ENCODE measurements at regions not wholly inside any gene's neighbourhood (a gene's known extent, or its start where the extent isn't known, plus 50 kb on each side); places are given as distances from the start of the nearest gene placed in this dataset.

- no peak overlapping the region for H3K27ac Mint-ChIP-seq
- H3K27me3 Mint-ChIP-seq, result peaks cover 4% of the 10 kb centered on the region
- ATAC-seq (no peak), DNase-seq (no peak)
- no peaks in the 10 kb centered on the region for H3K9me3 Mint-ChIP-seq
- no peaks in the 10 kb centered on the region for H3K4me1 Mint-ChIP-seq
- no peak overlapping the region for H3K4me3 Mint-ChIP-seq
Measured at GRCh38 chr15:58235961-58236360, 97.8 kb downstream of the AQP9 start.

- peaks cover 7% of the 10 kb centered on the region for H3K27me3 Mint-ChIP-seq
- no peak overlapping the region for H3K27ac Mint-ChIP-seq
- ATAC-seq (no peak), DNase-seq (no peak)
- H3K9me3 Mint-ChIP-seq, result no peaks in the 10 kb centered on the region
- no peak overlapping the region for H3K4me3 Mint-ChIP-seq
- no peaks in the 10 kb centered on the region for H3K4me1 Mint-ChIP-seq
Measured at GRCh38 chr15:58240191-58240932, 102.2 kb downstream of the AQP9 start.

- Mint-ChIP-seq H3K27ac (peak overlapping the region in 1 of 2 donors; percentile 14), H3K4me1 (no peaks in the 10 kb centered on the region), H3K4me3 (no peak overlapping the region), H3K9me3 (no peaks in the 10 kb centered on the region), H3K27me3 (peaks cover 7% of the 10 kb centered on the region)
- DNase-seq, result no peak
- ATAC-seq, result no peak
Measured at GRCh38 chr15:58241872-58242271, 103.7 kb downstream of the AQP9 start.

GRCh38 chr15:58243070-58243469 lies 104.9 kb downstream of the AQP9 start:
- Mint-ChIP-seq H3K9me3 (no peaks in the 10 kb centered on the region), H3K4me3 (no peak overlapping the region), H3K27me3 (peaks cover 7% of the 10 kb centered on the region), H3K27ac (no peak overlapping the region), H3K4me1 (no peaks in the 10 kb centered on the region)
- ATAC-seq, result no peak
- no peak for DNase-seq

- H3K27ac Mint-ChIP-seq, result peak overlapping the region in 1 of 2 donors; percentile 34
- peaks cover 7% of the 10 kb centered on the region for H3K27me3 Mint-ChIP-seq
- no peak overlapping the region for H3K4me3 Mint-ChIP-seq
- H3K9me3 Mint-ChIP-seq, result no peaks in the 10 kb centered on the region
- peaks cover 4% of the 10 kb centered on the region for H3K4me1 Mint-ChIP-seq
- no peak for DNase-seq
- no peak for ATAC-seq
Measured at GRCh38 chr15:58244536-58244935, 106.4 kb downstream of the AQP9 start.

- Mint-ChIP-seq H3K4me3 (no peak overlapping the region), H3K9me3 (no peaks in the 10 kb centered on the region), H3K27me3 (peaks cover 7% of the 10 kb centered on the region), H3K27ac (peak overlapping the region in 1 of 2 donors; percentile 84), H3K4me1 (peaks cover 15% of the 10 kb centered on the region)
- no peak for DNase-seq
- ATAC-seq, result no peak
Measured at GRCh38 chr15:58246041-58246440, 107.9 kb downstream of the AQP9 start.

GRCh38 chr15:58247855-58248842 lies 110.0 kb downstream of the AQP9 start:
- DNase-seq (no peak), ATAC-seq (no peak)
- Mint-ChIP-seq H3K27me3 (peaks cover 2% of the 10 kb centered on the region), H3K4me1 (peaks cover 15% of the 10 kb centered on the region), H3K27ac (no peak overlapping the region), H3K4me3 (no peak overlapping the region), H3K9me3 (no peaks in the 10 kb centered on the region)

GRCh38 chr15:58249646-58250312 lies 111.6 kb downstream of the AQP9 start:
- no peak for DNase-seq
- H3K9me3 Mint-ChIP-seq, result no peaks in the 10 kb centered on the region
- H3K4me3 Mint-ChIP-seq, result peak overlapping the region; percentile 62 to 74
- peaks cover 2% of the 10 kb centered on the region for H3K27me3 Mint-ChIP-seq
- H3K4me1 Mint-ChIP-seq, result peaks cover 15% of the 10 kb centered on the region
- peak overlapping the region; percentile 77 to 87 for H3K27ac Mint-ChIP-seq
- peak; percentile 84 for ATAC-seq

- no peak for ATAC-seq
- peaks cover 15% of the 10 kb centered on the region for H3K4me1 Mint-ChIP-seq
- peaks cover 9% of the 10 kb centered on the region for H3K27me3 Mint-ChIP-seq
- H3K27ac Mint-ChIP-seq, result no peak overlapping the region
- H3K4me3 Mint-ChIP-seq, result no peak overlapping the region
- H3K9me3 Mint-ChIP-seq, result no peaks in the 10 kb centered on the region
- no peak for DNase-seq
Measured at GRCh38 chr15:58252586-58253323, 114.6 kb downstream of the AQP9 start.

GRCh38 chr15:58257776-58258325 lies 119.7 kb downstream of the AQP9 start:
- no peak overlapping the region for H3K27ac Mint-ChIP-seq
- H3K4me1 Mint-ChIP-seq, result no peaks in the 10 kb centered on the region

GRCh38 chr15:58258501-58259292 lies 120.5 kb downstream of the AQP9 start:
- ATAC-seq, result no peak

More at GRCh38 chr15:58257776-58258325, 119.7 kb downstream of the AQP9 start:
- no peak for DNase-seq
- peaks cover 9% of the 10 kb centered on the region for H3K27me3 Mint-ChIP-seq
- H3K4me3 Mint-ChIP-seq, result no peak overlapping the region
- ATAC-seq, result no peak
- no peaks in the 10 kb centered on the region for H3K9me3 Mint-ChIP-seq

GRCh38 chr15:58260205-58260724 lies 122.1 kb downstream of the AQP9 start:
- H3K27ac Mint-ChIP-seq, result no peak overlapping the region
- no peak for ATAC-seq
- H3K4me1 Mint-ChIP-seq, result no peaks in the 10 kb centered on the region
- H3K9me3 Mint-ChIP-seq, result no peaks in the 10 kb centered on the region
- no peak overlapping the region for H3K4me3 Mint-ChIP-seq
- peaks cover 3% of the 10 kb centered on the region for H3K27me3 Mint-ChIP-seq
- DNase-seq, result no peak

More at GRCh38 chr15:58258501-58259292, 120.5 kb downstream of the AQP9 start:
- Mint-ChIP-seq H3K27me3 (peaks cover 9% of the 10 kb centered on the region), H3K9me3 (no peaks in the 10 kb centered on the region), H3K4me3 (no peak overlapping the region), H3K27ac (peak overlapping the region in 1 of 2 donors; percentile 23), H3K4me1 (no peaks in the 10 kb centered on the region)
- no peak for DNase-seq

GRCh38 chr15:58260725-58261267 lies 122.6 kb downstream of the AQP9 start:
- no peak overlapping the region for H3K27ac Mint-ChIP-seq
- no peaks in the 10 kb centered on the region for H3K27me3 Mint-ChIP-seq
- DNase-seq (no peak), ATAC-seq (no peak)
- H3K9me3 Mint-ChIP-seq, result no peaks in the 10 kb centered on the region
- no peak overlapping the region for H3K4me3 Mint-ChIP-seq
- no peaks in the 10 kb centered on the region for H3K4me1 Mint-ChIP-seq

- no peaks in the 10 kb centered on the region for H3K27me3 Mint-ChIP-seq
Measured at GRCh38 chr15:58261368-58261767, 123.2 kb downstream of the AQP9 start.

More at GRCh38 chr15:58261368-58261767, 123.2 kb downstream of the AQP9 start:
- no peak overlapping the region for H3K27ac Mint-ChIP-seq
- H3K4me1 Mint-ChIP-seq, result no peaks in the 10 kb centered on the region
- ATAC-seq (no peak), DNase-seq (no peak)
- no peaks in the 10 kb centered on the region for H3K9me3 Mint-ChIP-seq
- H3K4me3 Mint-ChIP-seq, result no peak overlapping the region
